GM20000 (cell line): ENCODE measurements at regions not wholly inside any gene's neighbourhood (a gene's known extent, or its start where the extent isn't known, plus 50 kb on each side); places are given as distances from the start of the nearest gene placed in this dataset.

Experiments used
- DNase-seq: peaks from one replicate; pipeline ENCODE4 v3.0.0; 2012; ENCODE audit warnings: low spot score
- CTCF ChIP-seq: IDR thresholded peaks from 2 replicates; pipeline ENCODE4 v1.5.1; 2012; ENCODE audit warnings: mild to moderate bottlenecking, control low read depth; ENCODE audit errors: extremely low read depth, missing control alignments

- no peak for DNase-seq
- no peak for TF ChIP-seq CTCF
Observed at GRCh38 chrX:55142206-55142918, 53.5 kb downstream of the PAGE2 start.

GRCh38 chrX:55142919-55143310 lies 54.1 kb downstream of the PAGE2 start:
- no peak for TF ChIP-seq CTCF
- DNase-seq = no peak

GRCh38 chrX:55143621-55144020 lies 54.8 kb downstream of the PAGE2 start:
- TF ChIP-seq CTCF = no peak
- DNase-seq = no peak

- TF ChIP-seq CTCF = no peak
- DNase-seq = no peak
Observed at GRCh38 chrX:55144697-55145096, 55.9 kb downstream of the PAGE2 start.

GRCh38 chrX:55149242-55149641 lies 60.4 kb downstream of the PAGE2 start:
- no peak for DNase-seq
- no peak for TF ChIP-seq CTCF

GRCh38 chrX:55151199-55151598 lies 62.4 kb downstream of the PAGE2 start:
- no peak for TF ChIP-seq CTCF

GRCh38 chrX:55159551-55159950 lies 60.6 kb upstream of the PAGE5 start:
- DNase-seq = no peak
- TF ChIP-seq CTCF = no peak

More at GRCh38 chrX:55151199-55151598, 62.4 kb downstream of the PAGE2 start:
- no peak for DNase-seq
